DMS114 treated with DMSO at 0.1 percent for 48 hours (cell line): ENCODE measurements at regions not wholly inside any gene's neighbourhood (a gene's known extent, or its start where the extent isn't known, plus 50 kb on each side); places are given as distances from the start of the nearest gene placed in this dataset.

ENCODE experiments used
- DNase-seq: peaks from one replicate; lab custom pipeline; 2025; ENCODE audit not compliant: unreplicated experiment; lab: John Stamatoyannopoulos, UW

GRCh38 chr2:137823196-137823595 lies 141.1 kb upstream of the HNMT start:
- DNase-seq: no peak

- no peak for DNase-seq
Measured at GRCh38 chr2:137824501-137824900, 139.8 kb upstream of the HNMT start.

- no peak for DNase-seq
Measured at GRCh38 chr2:137826373-137827372, 137.6 kb upstream of the HNMT start.

GRCh38 chr2:137828624-137829023 lies 135.6 kb upstream of the HNMT start:
- DNase-seq: no peak

- DNase-seq: no peak
Measured at GRCh38 chr2:137829251-137829650, 135.0 kb upstream of the HNMT start.

GRCh38 chr2:137834760-137835379 lies 129.4 kb upstream of the HNMT start:
- DNase-seq: no peak

GRCh38 chr2:137836671-137837070 lies 127.6 kb upstream of the HNMT start:
- no peak for DNase-seq

- no peak for DNase-seq
Measured at GRCh38 chr2:137837830-137838229, 126.4 kb upstream of the HNMT start.

- peak; percentile 28 for DNase-seq
Measured at GRCh38 chr2:137838255-137839092, 125.8 kb upstream of the HNMT start.

GRCh38 chr2:137842430-137842829 lies 121.8 kb upstream of the HNMT start:
- DNase-seq: no peak

- no peak for DNase-seq
Measured at GRCh38 chr2:137842952-137843351, 121.3 kb upstream of the HNMT start.

- DNase-seq: no peak
Measured at GRCh38 chr2:137845422-137845821, 118.9 kb upstream of the HNMT start.

- DNase-seq: no peak
Measured at GRCh38 chr2:137846993-137847392, 117.3 kb upstream of the HNMT start.

- DNase-seq: no peak
Measured at GRCh38 chr2:137847443-137847842, 116.8 kb upstream of the HNMT start.

- no peak for DNase-seq
Measured at GRCh38 chr2:137857881-137858280, 106.4 kb upstream of the HNMT start.

- DNase-seq: no peak
Measured at GRCh38 chr2:137862651-137863050, 101.6 kb upstream of the HNMT start.

- DNase-seq: peak; percentile 15
Measured at GRCh38 chr2:137865954-137866540, 98.2 kb upstream of the HNMT start.

- DNase-seq: no peak
Measured at GRCh38 chr2:137870682-137871081, 93.6 kb upstream of the HNMT start.

GRCh38 chr2:137872577-137872976 lies 91.7 kb upstream of the HNMT start:
- DNase-seq: no peak

- no peak for DNase-seq
Measured at GRCh38 chr2:137873536-137874244, 90.6 kb upstream of the HNMT start.
